GM18907 (cell line): ENCODE measurements at regions not wholly inside any gene's neighbourhood (a gene's known extent, or its start where the extent isn't known, plus 50 kb on each side); places are given as distances from the start of the nearest gene placed in this dataset.

Source experiments
- ATAC-seq: cut with Tn5 transposase; IDR thresholded peaks from one replicate; pipeline ENCODE4 v1.9.1; 2021; ENCODE audit warnings: mild to moderate bottlenecking, moderate library complexity; ENCODE audit not compliant: unreplicated experiment

DNA sequence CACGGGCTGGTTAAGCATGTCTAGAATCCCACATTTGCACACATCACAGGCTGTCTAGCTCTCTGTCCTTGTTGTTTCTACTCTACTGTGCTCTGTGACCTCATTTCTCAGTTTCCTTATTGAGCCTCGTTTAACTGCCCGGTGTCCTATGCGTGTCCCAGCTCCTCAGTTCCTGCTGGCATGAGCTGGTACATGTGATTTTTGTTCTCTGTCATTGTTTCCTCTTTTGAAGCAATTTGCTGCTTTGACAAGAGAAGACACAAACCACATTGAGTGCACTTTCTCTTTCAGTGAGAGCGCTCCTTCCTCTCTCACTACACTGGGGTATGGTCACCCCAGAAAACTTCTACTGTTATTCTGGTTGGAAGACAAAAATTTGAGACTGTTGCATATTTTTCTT lies 563.5 kb downstream of the PDCD6IP start:
- peak; percentile 97 for ATAC-seq

GRCh38 chr3:34362910-34363309 lies 564.5 kb downstream of the PDCD6IP start:
- no peak for ATAC-seq

DNA sequence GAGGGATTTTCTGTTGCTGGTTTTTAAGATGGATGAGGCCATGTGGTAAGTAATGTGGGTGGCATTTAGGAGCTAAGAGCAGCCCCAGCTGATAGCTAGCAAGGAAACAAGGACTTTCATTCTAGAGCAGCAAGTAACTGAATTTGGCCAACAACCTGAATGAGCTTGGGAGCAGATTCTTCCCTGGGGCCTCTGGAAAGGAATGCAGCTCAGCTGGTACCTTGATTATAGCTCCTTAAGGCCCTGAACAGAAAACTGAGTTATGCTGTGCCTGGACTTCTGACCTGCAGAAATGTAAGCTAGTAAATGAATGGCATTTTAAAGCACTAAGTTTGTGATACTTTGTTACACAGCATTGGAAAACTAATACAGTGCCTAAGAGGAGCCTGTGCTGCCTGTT lies 565.5 kb downstream of the PDCD6IP start:
- ATAC-seq = no peak

DNA sequence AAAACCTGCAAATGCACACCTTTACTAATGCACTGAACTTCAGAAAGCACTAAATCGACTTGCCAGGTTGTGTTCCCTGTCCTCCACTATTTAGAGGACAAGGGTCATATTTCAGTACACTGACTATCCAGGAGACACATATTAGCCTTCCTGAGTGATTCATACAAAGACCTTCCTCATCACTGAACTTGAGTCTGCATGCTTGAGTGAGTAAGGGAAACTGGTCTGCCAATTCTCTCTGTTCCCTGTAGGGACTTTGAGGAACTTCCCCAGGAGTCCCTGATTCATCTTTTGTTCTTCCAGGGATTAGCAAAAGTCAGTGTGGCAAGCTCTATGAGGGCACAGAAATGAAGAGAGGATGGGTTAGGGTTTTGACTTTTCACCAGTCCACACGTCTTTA lies 565.9 kb downstream of the PDCD6IP start:
- ATAC-seq = no peak

DNA sequence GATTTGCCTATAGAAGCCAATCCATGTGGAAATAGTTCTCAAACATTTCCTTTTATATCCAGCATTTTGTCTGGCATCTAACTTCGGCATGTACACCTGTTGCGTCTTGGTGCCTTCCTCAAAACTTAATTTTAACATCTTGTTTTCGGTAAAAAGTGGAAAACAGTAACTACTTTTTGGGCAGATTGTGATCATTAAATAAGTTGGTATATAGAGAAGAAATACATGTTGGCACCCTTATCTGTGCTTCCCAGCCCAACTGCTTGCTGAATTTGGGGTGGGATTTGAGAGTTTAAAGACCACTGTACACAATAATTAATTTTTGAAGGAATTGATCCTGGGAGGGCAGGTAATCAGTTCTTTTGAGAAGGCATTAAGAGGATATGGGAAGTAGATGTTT lies 566.8 kb downstream of the PDCD6IP start:
- ATAC-seq = no peak

GRCh38 chr3:34365771-34366170 lies 567.3 kb downstream of the PDCD6IP start:
- ATAC-seq = no peak

GRCh38 chr3:34367521-34367920 lies 569.1 kb downstream of the PDCD6IP start:
- no peak for ATAC-seq

GRCh38 chr3:34374521-34374920 lies 576.1 kb downstream of the PDCD6IP start:
- no peak for ATAC-seq

- no peak for ATAC-seq
Measured at GRCh38 chr3:34376691-34377090, 578.3 kb downstream of the PDCD6IP start.

GRCh38 chr3:34377961-34378360 lies 579.5 kb downstream of the PDCD6IP start:
- ATAC-seq = no peak

- no peak for ATAC-seq
Measured at GRCh38 chr3:34381243-34381642, 582.8 kb downstream of the PDCD6IP start.

DNA sequence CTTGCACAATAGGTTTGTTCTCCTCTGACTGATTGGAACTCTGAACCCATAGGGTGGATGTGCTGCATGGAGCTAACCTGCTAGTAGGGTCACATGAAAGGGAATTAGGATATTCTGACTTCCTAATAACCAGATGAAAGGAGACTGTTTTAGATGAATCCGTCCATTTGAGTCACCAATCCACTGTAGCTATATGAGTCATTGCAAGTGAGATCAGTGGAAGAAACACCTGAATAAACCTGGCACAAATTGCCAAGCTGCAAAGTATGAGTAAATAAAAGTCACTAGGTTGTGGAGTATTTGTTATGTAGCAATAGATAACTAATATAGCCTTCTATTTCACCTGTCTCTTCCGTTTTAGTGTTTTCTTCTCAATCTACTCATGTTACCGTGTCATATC lies 584.4 kb downstream of the PDCD6IP start:
- ATAC-seq = no peak

GRCh38 chr3:34386309-34386708 lies 587.9 kb downstream of the PDCD6IP start:
- no peak for ATAC-seq

DNA sequence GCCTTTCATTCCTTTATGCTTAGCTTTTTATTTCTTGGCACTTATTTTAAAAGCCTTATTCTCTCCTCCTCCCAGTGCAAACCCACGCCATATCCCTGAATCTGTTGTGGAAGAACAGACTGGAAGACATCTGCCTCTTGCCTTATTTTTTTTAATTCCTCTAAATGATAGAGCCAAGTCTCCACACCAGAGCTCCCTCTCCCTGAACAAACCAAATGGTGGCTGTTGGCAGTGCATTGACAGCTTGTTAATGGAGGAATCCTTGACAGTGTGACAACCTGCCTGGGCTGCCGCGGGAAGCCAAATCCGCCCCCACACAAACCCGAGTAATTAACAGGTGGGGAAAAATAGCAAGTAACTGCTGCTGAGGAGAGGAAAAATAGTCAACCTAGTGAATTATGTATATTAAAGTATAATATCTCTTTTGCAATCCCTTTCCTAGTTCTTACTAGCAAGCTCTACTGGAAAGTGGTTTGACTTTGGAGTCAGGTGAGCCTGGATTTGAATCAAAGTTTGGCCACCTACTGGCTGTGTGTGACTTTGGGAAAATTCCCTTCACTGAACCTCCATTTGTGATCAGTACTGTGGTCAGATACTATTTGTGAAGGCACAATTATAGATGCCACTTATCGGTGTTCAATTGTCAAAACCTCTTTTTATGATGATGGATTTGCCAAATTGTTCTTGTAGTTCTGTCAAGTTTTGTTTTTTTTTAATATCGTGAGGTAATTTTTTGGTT lies 589.6 kb downstream of the PDCD6IP start:
- no peak for ATAC-seq

DNA sequence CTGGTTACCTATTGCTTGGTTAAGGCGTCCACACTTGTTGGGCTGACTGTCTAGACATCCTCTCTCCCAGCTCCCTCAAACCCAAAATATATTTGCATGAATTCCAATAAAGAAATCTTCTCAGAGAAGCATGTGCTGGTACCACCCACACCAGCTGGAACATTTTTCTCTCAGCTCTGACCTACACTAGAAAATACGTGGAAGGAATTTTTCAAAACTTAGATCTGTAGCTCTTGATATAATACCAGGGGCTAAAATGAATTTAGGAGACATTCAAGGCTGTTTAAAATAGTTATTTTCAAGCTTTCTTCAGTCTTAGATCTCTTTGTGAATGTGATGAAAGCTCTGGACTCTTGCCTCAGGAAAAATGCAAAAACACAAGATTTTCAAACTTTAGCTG lies 590.4 kb downstream of the PDCD6IP start:
- ATAC-seq = no peak

DNA sequence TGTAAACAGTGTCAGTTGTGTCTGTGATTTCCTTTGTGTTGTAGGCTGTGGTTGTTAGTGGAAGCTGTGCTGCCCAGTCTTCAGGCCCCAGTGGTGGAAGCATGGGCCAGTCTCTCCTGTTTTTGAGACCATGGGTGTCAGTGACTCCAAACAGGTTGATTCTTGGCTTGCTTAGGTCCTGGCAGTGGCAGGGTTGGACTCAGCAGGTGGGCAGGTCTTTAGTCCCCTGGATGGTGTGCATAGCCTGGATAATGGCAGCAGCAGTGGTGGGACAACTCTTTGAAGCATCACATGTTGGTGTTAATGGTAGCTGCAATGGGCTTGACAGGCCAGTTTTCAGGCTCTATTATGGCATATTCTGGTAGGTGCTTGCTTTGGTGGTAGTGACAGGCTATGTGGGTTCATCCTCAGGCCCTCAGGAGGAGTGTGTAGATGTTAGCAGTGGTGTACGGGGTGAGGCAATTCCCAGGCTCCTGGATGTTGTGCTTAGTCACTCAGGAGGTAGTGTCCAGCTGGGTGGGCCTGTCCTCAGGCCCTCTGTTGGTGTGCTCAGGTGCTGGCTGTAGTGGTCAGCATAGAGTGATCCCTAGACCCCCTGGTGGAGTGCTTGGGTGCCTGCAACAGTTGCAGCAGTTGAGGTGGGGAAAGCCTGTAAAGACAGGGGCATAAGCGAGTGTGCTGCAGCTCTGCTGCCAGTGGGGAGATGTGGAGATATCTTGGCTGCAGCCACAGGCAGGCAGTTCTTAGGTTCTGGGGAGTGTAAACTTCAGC lies 596.7 kb downstream of the PDCD6IP start:
- no peak for ATAC-seq

- no peak for ATAC-seq
Measured at GRCh38 chr3:34396288-34396687, 597.9 kb downstream of the PDCD6IP start.

GRCh38 chr3:34396956-34397355 lies 598.5 kb downstream of the PDCD6IP start:
- no peak for ATAC-seq

DNA sequence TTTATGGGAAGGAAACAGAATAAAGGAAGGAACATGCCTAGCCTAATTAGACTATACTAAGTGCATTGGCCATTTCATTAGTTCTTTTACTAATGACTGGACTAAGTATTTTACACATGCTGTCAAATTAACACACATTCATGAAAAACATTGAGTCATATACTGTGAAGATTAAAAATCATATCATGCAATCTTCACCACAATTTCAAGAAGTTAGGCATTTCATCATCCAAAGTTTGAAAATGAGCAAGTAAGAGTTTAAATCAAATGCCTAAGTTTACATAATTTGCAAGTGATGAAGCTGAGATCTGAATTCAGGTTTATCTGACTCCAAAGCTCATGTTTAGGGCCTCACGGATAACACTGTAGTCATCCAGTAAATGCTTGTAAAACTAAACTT lies 601.0 kb downstream of the PDCD6IP start:
- no peak for ATAC-seq

DNA sequence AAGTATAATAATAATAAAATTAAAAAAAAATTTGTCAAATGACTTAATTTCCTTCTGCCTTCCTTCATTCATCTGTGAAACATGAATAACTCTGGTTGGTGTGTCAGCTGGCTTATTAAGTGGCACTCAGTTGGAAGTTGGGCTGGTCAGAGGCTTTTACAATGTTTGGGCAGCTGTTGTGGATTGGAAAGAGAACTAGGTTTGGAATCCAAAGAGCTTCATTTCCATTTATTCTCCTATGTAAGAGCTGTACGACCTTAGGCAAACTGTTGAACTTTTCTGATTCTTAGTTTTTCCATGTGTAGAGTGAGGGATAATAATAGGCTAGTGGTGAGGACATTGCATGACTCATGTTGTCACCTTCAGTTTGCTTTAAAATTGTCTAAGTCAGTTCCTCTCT lies 606.7 kb downstream of the PDCD6IP start:
- ATAC-seq = no peak

DNA sequence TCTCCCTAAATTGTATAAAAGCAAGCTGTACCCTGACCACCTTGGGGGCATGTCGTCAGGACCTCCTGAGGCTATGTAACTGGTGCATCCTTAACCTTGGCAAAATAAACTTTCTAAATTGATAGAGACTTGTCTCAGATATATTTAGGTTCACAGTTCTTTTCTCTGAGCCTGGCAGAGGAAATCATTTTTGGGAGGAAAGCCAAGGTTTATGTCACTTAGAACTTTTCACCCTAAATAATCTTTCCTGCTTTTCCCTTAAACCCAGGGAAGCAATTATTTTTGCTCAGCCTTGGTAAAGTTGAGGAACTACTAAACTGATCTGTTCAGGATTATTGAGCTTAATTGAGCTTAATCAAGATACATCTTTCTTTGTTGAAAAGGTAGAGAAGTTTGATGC lies 608.9 kb downstream of the PDCD6IP start:
- ATAC-seq = no peak

DNA sequence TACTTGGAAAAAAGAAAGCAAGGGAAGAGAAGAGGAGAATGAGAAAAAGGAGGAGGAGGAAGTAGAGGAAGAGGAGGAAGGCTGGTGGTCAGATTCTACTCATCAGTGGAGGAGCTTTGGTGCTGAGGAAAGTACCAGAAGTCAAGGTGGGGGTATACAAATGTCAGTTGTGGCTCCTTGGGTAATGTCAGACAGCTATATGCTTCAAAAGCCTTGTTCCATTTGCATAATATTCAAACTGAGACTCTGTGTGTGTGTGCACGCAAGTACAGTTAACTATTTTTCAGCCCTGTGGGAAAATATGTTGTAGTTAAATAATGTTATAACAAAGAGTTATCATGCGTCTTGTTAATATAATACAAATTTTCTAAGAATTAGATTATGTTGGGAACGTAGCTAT lies 609.7 kb downstream of the PDCD6IP start:
- peak; percentile 91 for ATAC-seq
